Fibroblast of mammary gland (primary cell): ENCODE measurements at regions not wholly inside any gene's neighbourhood (a gene's known extent, or its start where the extent isn't known, plus 50 kb on each side); places are given as distances from the start of the nearest gene placed in this dataset.

Experiments used
- DNase-seq: peaks from one replicate; pipeline ENCODE4 v3.0.0-alpha.2; 2010; ENCODE audit warnings: low read depth
- H3K4me3 ChIP-seq: 2 replicates; pipeline ENCODE4 v1.5.1; 2011; ENCODE audit warnings: low read depth, mild to moderate bottlenecking, low read length, moderate library complexity; ENCODE audit not compliant: control insufficient read depth
- CTCF ChIP-seq: conservative IDR thresholded peaks from 2 replicates; pipeline ENCODE4 v1.5.1; 2011; ENCODE audit warnings: low read depth, low read length, inconsistent platforms; ENCODE audit not compliant: control insufficient read depth, insufficient read depth

GRCh38 chr12:91320999-91321398 is 138.4 kb upstream of the DCN start:
- no peak for TF ChIP-seq CTCF
- H3K4me3 ChIP-seq, result no peak overlapping the region
- DNase-seq, result no peak

GRCh38 chr12:91319071-91319760 is 136.6 kb upstream of the DCN start:
- no peak overlapping the region for H3K4me3 ChIP-seq
- no peak for TF ChIP-seq CTCF
- no peak for DNase-seq

DNA sequence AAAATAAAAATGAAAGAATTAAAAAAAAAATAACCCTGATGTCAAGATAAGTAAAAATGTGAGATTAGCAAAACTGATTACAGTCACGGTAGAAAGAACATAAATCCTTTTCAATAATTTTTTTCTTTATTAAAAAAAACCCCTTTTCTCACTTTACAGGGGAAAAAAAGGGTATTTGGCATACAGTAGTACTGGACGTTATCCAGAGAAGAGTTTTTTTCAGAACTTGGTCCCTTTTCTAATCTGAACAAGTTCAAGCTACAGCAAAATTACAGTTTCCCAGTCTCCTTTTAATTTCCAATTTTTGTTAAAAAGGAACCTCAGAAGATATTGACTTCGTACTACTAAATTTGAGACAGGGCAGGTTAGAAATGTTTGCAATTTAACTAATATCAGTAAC is 134.7 kb upstream of the DCN start:
- H3K4me3 ChIP-seq, result no peak overlapping the region
- DNase-seq, result no peak
- TF ChIP-seq CTCF, result no peak

- no peak for TF ChIP-seq CTCF
These were observed 134.3 kb upstream of the DCN start for GRCh38 chr12:91316907-91317269.

GRCh38 chr12:91316161-91316906 is 133.7 kb upstream of the DCN start:
- DNase-seq, result no peak
- no peak overlapping the region for H3K4me3 ChIP-seq
- no peak for TF ChIP-seq CTCF

More at GRCh38 chr12:91316907-91317269, 134.3 kb upstream of the DCN start:
- no peak overlapping the region for H3K4me3 ChIP-seq
- peak; percentile 62 for DNase-seq

- DNase-seq, result no peak
- no peak for TF ChIP-seq CTCF
- H3K4me3 ChIP-seq, result no peak overlapping the region
These were observed 128.5 kb upstream of the DCN start for GRCh38 chr12:91311081-91311480.
